IMR-90 (cell line): ENCODE measurements at regions not wholly inside any gene's neighbourhood (a gene's known extent, or its start where the extent isn't known, plus 50 kb on each side); places are given as distances from the start of the nearest gene placed in this dataset.
A peak's percentile ranks its signal among the peaks of the same experiment; 100 is the strongest.

Experiments
- ATAC-seq: fragments of 200-7000 bp; cut with Tn5 transposase; 2 replicates; pipeline ENCODE4 v1.9.1; 2020; ENCODE audit warnings: low read depth, mild to moderate bottlenecking, moderate library complexity
- BruUV-seq: library from RNA; stranded (reverse); fragments of 400-500 nt; replicated peaks from 2 replicates; lab custom pipeline; 2021; lab: Mats Ljungman, UMichigan
- CTCF ChIA-PET: fragments of 300-600 bp; formaldehyde crosslinking; extraction: SDS; loops from one replicate; lab custom pipeline; 2021; ENCODE audit warnings: antibody characterized with exemption; lab: Yijun Ruan, JAX
- POLR2A ChIA-PET: fragments of 300-600 bp; sonication (Branson Sonifier 250); formaldehyde crosslinking; loops from one replicate; lab custom pipeline; 2022; ENCODE audit warnings: antibody characterized with exemption; ENCODE audit not compliant: unreplicated experiment; lab: Charles Lee
- DNase-seq: peaks from one replicate; pipeline ENCODE4 v3.0.0; 2013
- H2AFZ ChIP-seq: replicated peaks from 2 replicates; pipeline ENCODE3; 2013; ENCODE audit warnings: low read length, mild to moderate bottlenecking; ENCODE audit not compliant: poor library complexity
- H2AK5ac ChIP-seq: 2 replicates; pipeline ENCODE4 v1.6.1; 2013; ENCODE audit warnings: low read depth, low read length, inconsistent platforms
- H2AK9ac ChIP-seq: replicated peaks from 2 replicates; pipeline ENCODE3; 2013; ENCODE audit warnings: mild to moderate bottlenecking, low read depth, low read length, moderate library complexity; ENCODE audit not compliant: poor library complexity
- H2BK120ac ChIP-seq: 2 replicates; pipeline ENCODE4 v1.6.1; 2013; ENCODE audit warnings: low read depth, low read length, inconsistent platforms
- H2BK15ac ChIP-seq: 3 replicates; pipeline ENCODE4 v1.6.1; 2013; ENCODE audit warnings: low read depth, low read length, inconsistent platforms
- H2BK20ac ChIP-seq: 2 replicates; pipeline ENCODE4 v1.6.1; 2013; ENCODE audit warnings: low read depth, mild to moderate bottlenecking, inconsistent platforms, low read length, moderate library complexity
- H2BK5ac ChIP-seq: 2 replicates; pipeline ENCODE4 v1.6.1; 2013; ENCODE audit warnings: mild to moderate bottlenecking, low read depth, low read length, inconsistent platforms; ENCODE audit not compliant: poor library complexity, severe bottlenecking
- H3K14ac ChIP-seq: replicated peaks from 2 replicates; pipeline ENCODE4 v1.6.1; 2013; ENCODE audit warnings: low read depth, low read length, inconsistent platforms
- H3K18ac ChIP-seq: 2 replicates; pipeline ENCODE4 v1.6.1; 2013; ENCODE audit warnings: low read depth, low read length, control low read depth
- H3K23ac ChIP-seq: 2 replicates; pipeline ENCODE4 v1.6.1; 2013; ENCODE audit warnings: low read depth, low read length, inconsistent platforms
- H3K27ac ChIP-seq: 2 replicates; pipeline ENCODE4 v1.5.1; 2013; ENCODE audit warnings: mild to moderate bottlenecking, control low read depth, low read length; ENCODE audit not compliant: insufficient read depth
- H3K27me3 ChIP-seq: 2 replicates; pipeline ENCODE4 v1.6.1; 2013; ENCODE audit warnings: low read length; ENCODE audit not compliant: control insufficient read depth, insufficient read depth
- H3K36me3 ChIP-seq: 2 replicates; pipeline ENCODE4 v1.6.1; 2013; ENCODE audit warnings: low read length, mixed read lengths; ENCODE audit not compliant: control insufficient read depth, insufficient read depth
- H3K4ac ChIP-seq: 2 replicates; pipeline ENCODE4 v1.6.1; 2013; ENCODE audit warnings: low read depth, low read length, inconsistent platforms
- H3K4me1 ChIP-seq: 2 replicates; pipeline ENCODE4 v1.6.1; 2013; ENCODE audit warnings: low read length, mixed read lengths; ENCODE audit not compliant: control insufficient read depth, insufficient read depth
- H3K4me2 ChIP-seq: 2 replicates; pipeline ENCODE4 v1.6.1; 2013; ENCODE audit warnings: low read depth, mild to moderate bottlenecking, control low read depth, low read length, moderate library complexity
- H3K4me3 ChIP-seq: 2 replicates; pipeline ENCODE4 v1.5.1; 2013; ENCODE audit warnings: low read depth, mild to moderate bottlenecking, control low read depth, low read length, moderate library complexity; ENCODE audit not compliant: insufficient read depth
- H3K56ac ChIP-seq: 2 replicates; pipeline ENCODE4 v1.6.1; 2013; ENCODE audit warnings: low read length, inconsistent platforms; ENCODE audit not compliant: insufficient read depth; ENCODE audit errors: extremely low read depth
- H3K79me1 ChIP-seq, 2 experiments: 2 replicates each; pipeline ENCODE4 v1.6.1; 2013; ENCODE audit warnings: low read length in 2 of 2, inconsistent platforms in 1 of 2, low read depth in 1 of 2
- H3K9ac ChIP-seq: 2 replicates; pipeline ENCODE4 v1.6.1; 2013; ENCODE audit warnings: low read depth, low read length, control low read depth
- H3K9me1 ChIP-seq: 2 replicates; pipeline ENCODE4 v1.6.1; 2013; ENCODE audit warnings: low read length, inconsistent platforms; ENCODE audit not compliant: insufficient read depth
- H3K9me3 ChIP-seq: 2 replicates; pipeline ENCODE4 v1.6.1; 2013; ENCODE audit warnings: low read length; ENCODE audit not compliant: control insufficient read depth, insufficient read depth
- H4K20me1 ChIP-seq: 2 replicates; pipeline ENCODE4 v1.6.1; 2013; ENCODE audit warnings: low read length, inconsistent platforms; ENCODE audit not compliant: insufficient read depth
- H4K5ac ChIP-seq: 2 replicates; pipeline ENCODE4 v1.6.1; 2013; ENCODE audit warnings: mild to moderate bottlenecking, low read depth, low read length, control low read depth
- H4K8ac ChIP-seq, 2 experiments: 2 replicates each; pipeline ENCODE4 v1.6.1; 2013; ENCODE audit warnings: low read depth in 2 of 2, low read length in 2 of 2, control low read depth in 1 of 2, inconsistent platforms in 1 of 2
- H4K91ac ChIP-seq: 2 replicates; pipeline ENCODE4 v1.6.1; 2013; ENCODE audit warnings: low read depth, low read length, inconsistent platforms; ENCODE audit not compliant: insufficient read depth
- CTCF ChIP-seq: conservative IDR thresholded peaks from 2 replicates; pipeline ENCODE4 v1.5.1; 2012; ENCODE audit warnings: mild to moderate bottlenecking, low read depth, low read length, improper control_type of control experiment
- RAD21 ChIP-seq: IDR thresholded peaks from 2 replicates; pipeline ENCODE4 v1.6.1; 2012; ENCODE audit warnings: low read length, improper control_type of control experiment
- SMC3 ChIP-seq: fragments of 150-350 bp; IDR thresholded peaks from 2 replicates; pipeline ENCODE4 v1.6.1; 2016; ENCODE audit warnings: low read depth, mild to moderate bottlenecking, antibody characterized with exemption, low read length, moderate library complexity
- WGBS, 2 experiments: methylation state at CpG; one replicate each; pipeline versions ENCODE4 v1.1.5 to v1.1.7; 2013; ENCODE audit warnings: missing lambda C conversion rate in 2 of 2; ENCODE audit not compliant: insufficient read length in 1 of 2; ENCODE audit errors: extremely low coverage in 2 of 2; 5-methylcytosine and 5-hydroxymethylcytosine counted together
- dilution Hi-C: fragments of 300-500 bp; cut with HindIII; formaldehyde crosslinking; loops from one replicate; pipeline ENCODE4 v1.14.3; 2018; ENCODE audit warnings: low sequenced_read_pairs; ENCODE audit not compliant: unreplicated experiment
- in situ Hi-C: fragments of 300-500 bp; cut with MboI; formaldehyde crosslinking; loops from 3 replicates; pipeline ENCODE4 v1.14.3; 2019; ENCODE audit warnings: low sequenced_read_pairs, inconsistent platforms, mixed read lengths
- intact Hi-C: fragments of 100-400 bp; cut with micrococcal nuclease; formaldehyde crosslinking; loops from 2 replicates; pipeline ENCODE4 v1.10.0; 2022

GRCh38 chr2:14831458-14831857, 198.9 kb downstream of the LRATD1 start:
- H3K23ac ChIP-seq = no peak overlapping the region
- POLR2A ChIA-PET = no interaction called here
- no peaks in the 10 kb centered on the region for H3K9me1 ChIP-seq
- no peaks in the 10 kb centered on the region for H3K4me1 ChIP-seq
- peak; percentile 18; the same call in 1 of the 2 replicates for TF ChIP-seq RAD21
- no peak for TF ChIP-seq CTCF
- TF ChIP-seq SMC3 = no peak
- no peak overlapping the region for H3K18ac ChIP-seq
- H3K9ac ChIP-seq = no peak overlapping the region
- no peak overlapping the region for H2BK120ac ChIP-seq
- no peak overlapping the region for H3K27ac ChIP-seq
- no peak overlapping the region for H2AK5ac ChIP-seq
- no peaks in the 10 kb centered on the region for H3K79me1 ChIP-seq
- CTCF ChIA-PET = interaction anchor here (1.0 to 1.7 kb wide), 2 partner anchors 191 to 197 kb away, joined by 3 to 6 read pairs; no protein-coding TSS in a partner anchor
- ATAC-seq (no peak), DNase-seq (no peak)
- no peak overlapping the region for H4K5ac ChIP-seq
- no CpG with 5 or more reads among the region's 3 CpGs for whole genome bisulfite sequencing, 2 experiments
- intact Hi-C loops = loop anchor here (5.0 to 10.0 kb wide), 2 partner anchors 194 to 387 kb away; no protein-coding TSS in a partner anchor
- no peak overlapping the region for H3K14ac ChIP-seq
- H4K91ac ChIP-seq = no peak overlapping the region
- H2BK20ac ChIP-seq = no peak overlapping the region
- H3K56ac ChIP-seq = no peak overlapping the region
- no peaks in the 10 kb centered on the region for H3K27me3 ChIP-seq
- no peaks in the 10 kb centered on the region for H3K36me3 ChIP-seq
- no peak overlapping the region for H4K8ac ChIP-seq
- peaks cover 3% of the 10 kb centered on the region for H3K9me3 ChIP-seq
- no peak overlapping the region for H2AK9ac ChIP-seq
- no peak overlapping the region for H3K4ac ChIP-seq
- H2BK15ac ChIP-seq = no peak overlapping the region
- no peak overlapping the region for H3K4me2 ChIP-seq
- H2AFZ ChIP-seq = no peak overlapping the region
- no peak overlapping the region for H3K4me3 ChIP-seq
- in situ Hi-C loops = no loop called here
- dilution Hi-C loops = no loop called here
- no peak overlapping the region for H2BK5ac ChIP-seq
- no TSS peak for BruUV-seq
- H4K20me1 ChIP-seq = no peaks in the 10 kb centered on the region
